COR-L47 (cell line): ENCODE measurements at regions not wholly inside any gene's neighbourhood (a gene's known extent, or its start where the extent isn't known, plus 50 kb on each side); places are given as distances from the start of the nearest gene placed in this dataset.
"Not testable (repeated sequence)": the region's sequence is repeated elsewhere in the genome, so short reads cannot be mapped to it uniquely, and the experiment has no call there.

Experiments used
- DNase-seq: peaks from one replicate; lab custom pipeline; 2025; lab: John Stamatoyannopoulos, UW

GRCh38 chr4:45241976-45242375 is 515.6 kb upstream of the GNPDA2 start:
- DNase-seq: peak; percentile 27

- DNase-seq: no peak
Measured at GRCh38 chr4:45229206-45229605, 502.9 kb upstream of the GNPDA2 start.

- DNase-seq: no peak
Measured at GRCh38 chr4:45215976-45216542, 489.7 kb upstream of the GNPDA2 start.

GRCh38 chr4:45208476-45208875 is 482.1 kb upstream of the GNPDA2 start:
- DNase-seq: not testable (repeated sequence)

- DNase-seq: not testable (repeated sequence)
Measured at GRCh38 chr4:45207864-45208331, 481.5 kb upstream of the GNPDA2 start.

- not testable (repeated sequence) for DNase-seq
Measured at GRCh38 chr4:45207241-45207863, 481.0 kb upstream of the GNPDA2 start.

GRCh38 chr4:45199736-45200135 is 473.4 kb upstream of the GNPDA2 start:
- DNase-seq: no peak

GRCh38 chr4:45188501-45188900 is 462.1 kb upstream of the GNPDA2 start:
- DNase-seq: no peak

- no peak for DNase-seq
Measured at GRCh38 chr4:45186249-45186648, 459.9 kb upstream of the GNPDA2 start.

GRCh38 chr4:45183905-45184304 is 457.5 kb upstream of the GNPDA2 start:
- no peak for DNase-seq

- no peak for DNase-seq
Measured at GRCh38 chr4:45172636-45173035, 446.3 kb upstream of the GNPDA2 start.

- DNase-seq: no peak
Measured at GRCh38 chr4:45160951-45161350, 434.6 kb upstream of the GNPDA2 start.

- DNase-seq: no peak
Measured at GRCh38 chr4:45155081-45155777, 428.9 kb upstream of the GNPDA2 start.

- DNase-seq: no peak
Measured at GRCh38 chr4:45147866-45148265, 421.5 kb upstream of the GNPDA2 start.

- DNase-seq: no peak
Measured at GRCh38 chr4:45131020-45131419, 404.7 kb upstream of the GNPDA2 start.

- no peak for DNase-seq
Measured at GRCh38 chr4:45122406-45122805, 396.1 kb upstream of the GNPDA2 start.

- no peak for DNase-seq
Measured at GRCh38 chr4:45121426-45121975, 395.1 kb upstream of the GNPDA2 start.

- DNase-seq: no peak
Measured at GRCh38 chr4:45120163-45120562, 393.8 kb upstream of the GNPDA2 start.

GRCh38 chr4:45119376-45119775 is 393.0 kb upstream of the GNPDA2 start:
- DNase-seq: no peak

- DNase-seq: no peak
Measured at GRCh38 chr4:45102716-45103115, 376.4 kb upstream of the GNPDA2 start.

GRCh38 chr4:45100956-45101818 is 374.8 kb upstream of the GNPDA2 start:
- DNase-seq: no peak

GRCh38 chr4:45099471-45099870 is 373.1 kb upstream of the GNPDA2 start:
- DNase-seq: no peak
